AG10803 (cell line): ENCODE measurements at regions not wholly inside any gene's neighbourhood (a gene's known extent, or its start where the extent isn't known, plus 50 kb on each side); places are given as distances from the start of the nearest gene placed in this dataset.

Source experiments
- DNase-seq: peaks from one replicate; pipeline ENCODE4 v3.0.0; 2010; ENCODE audit warnings: low read depth
- H3K4me3 ChIP-seq: 2 replicates; pipeline ENCODE4 v1.5.1; 2011; ENCODE audit warnings: mild to moderate bottlenecking, low read length, control low read depth
- TF ChIP-seq, protein P1 (sequence below): conservative IDR thresholded peaks from 2 replicates; pipeline ENCODE4 v1.5.1; 2011; ENCODE audit warnings: mild to moderate bottlenecking, low read length, control low read depth, inconsistent platforms

DNA sequence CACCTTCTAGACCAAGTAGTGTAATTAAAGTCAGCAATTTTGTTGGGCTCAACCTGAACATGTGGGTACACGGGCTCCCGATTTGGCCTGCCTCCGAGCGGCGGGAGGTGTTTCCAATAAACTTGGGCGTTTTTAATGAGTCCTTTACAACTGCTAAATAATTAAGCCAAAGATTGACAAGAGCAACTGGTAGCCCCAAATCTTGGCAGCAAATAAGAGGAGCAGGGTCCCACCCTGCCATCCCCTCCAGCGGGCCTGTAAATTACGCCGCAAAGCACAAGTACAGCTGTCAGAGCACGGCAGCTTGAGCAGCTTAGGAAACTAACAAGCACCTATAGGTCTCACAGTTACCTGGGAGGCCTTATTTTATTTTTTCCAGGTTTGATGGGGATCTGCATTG is 217.1 kb downstream of the BMP7 start:
- no peak for DNase-seq
- no peak overlapping the region for H3K4me3 ChIP-seq
- TF ChIP-seq, protein P1, sequence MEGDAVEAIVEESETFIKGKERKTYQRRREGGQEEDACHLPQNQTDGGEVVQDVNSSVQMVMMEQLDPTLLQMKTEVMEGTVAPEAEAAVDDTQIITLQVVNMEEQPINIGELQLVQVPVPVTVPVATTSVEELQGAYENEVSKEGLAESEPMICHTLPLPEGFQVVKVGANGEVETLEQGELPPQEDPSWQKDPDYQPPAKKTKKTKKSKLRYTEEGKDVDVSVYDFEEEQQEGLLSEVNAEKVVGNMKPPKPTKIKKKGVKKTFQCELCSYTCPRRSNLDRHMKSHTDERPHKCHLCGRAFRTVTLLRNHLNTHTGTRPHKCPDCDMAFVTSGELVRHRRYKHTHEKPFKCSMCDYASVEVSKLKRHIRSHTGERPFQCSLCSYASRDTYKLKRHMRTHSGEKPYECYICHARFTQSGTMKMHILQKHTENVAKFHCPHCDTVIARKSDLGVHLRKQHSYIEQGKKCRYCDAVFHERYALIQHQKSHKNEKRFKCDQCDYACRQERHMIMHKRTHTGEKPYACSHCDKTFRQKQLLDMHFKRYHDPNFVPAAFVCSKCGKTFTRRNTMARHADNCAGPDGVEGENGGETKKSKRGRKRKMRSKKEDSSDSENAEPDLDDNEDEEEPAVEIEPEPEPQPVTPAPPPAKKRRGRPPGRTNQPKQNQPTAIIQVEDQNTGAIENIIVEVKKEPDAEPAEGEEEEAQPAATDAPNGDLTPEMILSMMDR = no peak

DNA sequence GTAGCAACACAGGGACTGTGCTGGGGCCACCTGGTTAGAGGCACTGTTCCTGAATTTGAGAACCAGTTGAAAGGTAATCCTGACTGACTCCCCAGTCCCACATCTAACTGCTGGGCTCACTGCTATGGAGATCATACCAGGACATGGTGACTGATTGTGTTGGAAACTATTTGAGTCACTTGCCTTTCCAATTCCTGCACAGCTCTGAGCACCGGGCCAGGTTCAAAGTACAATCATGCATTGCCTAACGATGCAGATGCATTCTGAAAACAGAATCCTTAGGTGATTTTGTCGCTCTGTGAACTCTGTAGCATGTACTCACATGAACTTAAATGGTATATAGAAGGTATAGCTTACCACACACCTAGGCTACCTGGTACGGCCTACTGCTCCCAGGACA is 215.3 kb downstream of the BMP7 start:
- H3K4me3 ChIP-seq = no peak overlapping the region
- TF ChIP-seq, protein P1 = no peak
- no peak for DNase-seq

DNA sequence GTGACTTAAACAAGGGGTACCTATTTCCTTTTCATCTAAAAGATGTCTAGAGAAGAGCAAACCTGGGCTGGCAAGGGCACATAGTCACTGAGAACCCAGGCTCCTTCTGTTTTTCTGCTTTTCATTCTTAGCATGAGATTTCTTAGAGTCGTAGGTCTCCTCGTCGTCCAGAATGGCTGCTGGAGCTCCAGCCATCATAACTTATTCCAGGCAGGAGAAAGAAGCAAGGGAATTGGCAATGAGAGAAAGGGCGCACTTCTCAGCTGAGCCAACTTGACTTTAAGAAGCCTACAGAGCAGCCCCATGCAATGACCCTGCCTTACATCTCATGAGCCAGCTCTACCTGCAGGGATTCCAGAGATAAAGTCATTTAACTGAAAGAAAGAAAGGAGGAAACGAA is 213.4 kb downstream of the BMP7 start:
- TF ChIP-seq, protein P1 = no peak
- no peak for DNase-seq
- no peak overlapping the region for H3K4me3 ChIP-seq

DNA sequence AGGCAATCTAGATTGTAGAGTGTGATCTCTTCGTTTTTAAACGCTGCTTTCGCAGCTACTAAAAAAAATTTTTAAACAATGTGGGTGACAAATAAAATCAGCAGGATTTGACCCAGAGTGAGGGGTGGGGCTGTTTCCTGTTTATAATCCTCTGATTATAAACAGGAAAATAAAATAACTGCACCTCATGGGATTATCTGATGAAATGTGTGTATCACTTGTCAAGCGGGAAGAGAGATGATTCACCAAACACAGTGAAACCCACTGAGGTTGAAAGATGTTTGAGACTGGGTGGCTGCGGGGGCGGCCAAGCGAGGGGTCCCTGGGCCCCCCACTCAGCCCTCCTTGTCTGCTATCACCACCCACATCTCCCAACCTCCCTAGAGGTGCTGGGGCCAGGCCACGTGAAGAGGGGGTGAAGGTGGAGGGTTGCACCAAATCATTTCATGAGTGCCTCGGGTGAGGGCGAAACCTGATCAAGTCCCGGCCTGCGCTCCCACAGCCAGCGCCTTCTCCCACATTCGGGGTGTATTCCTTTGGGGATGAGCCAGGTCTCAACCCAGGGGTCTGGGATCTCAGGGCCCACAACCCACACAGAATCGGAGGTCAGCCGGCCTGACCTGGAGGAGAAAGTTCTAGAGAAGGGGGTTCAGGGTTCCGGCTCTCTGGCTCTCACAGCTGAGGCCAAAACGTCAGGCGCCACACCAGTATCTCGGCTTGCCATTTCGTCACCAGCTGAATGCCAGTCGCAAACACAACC is 212.5 kb downstream of the BMP7 start:
- no peak for DNase-seq
- H3K4me3 ChIP-seq = no peak overlapping the region
- TF ChIP-seq, protein P1 = no peak

DNA sequence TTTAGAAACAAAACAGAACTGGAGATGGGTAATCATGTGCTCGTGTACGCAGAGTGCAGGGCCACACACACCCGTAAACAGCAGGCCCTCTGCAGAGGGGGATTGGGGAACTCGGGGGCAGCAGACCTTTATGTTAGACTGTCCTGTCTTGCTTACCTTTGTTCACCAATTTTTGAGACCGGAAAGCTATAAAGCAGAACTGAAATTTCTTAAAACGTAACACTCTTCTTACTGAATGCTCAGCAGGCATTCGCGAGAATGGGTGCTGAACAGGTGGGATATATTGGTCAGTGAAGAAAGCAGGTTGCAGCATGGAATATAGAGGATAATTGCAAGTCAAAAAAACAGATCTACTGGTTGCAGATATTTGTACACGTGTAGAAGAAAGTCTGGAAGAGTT is 211.1 kb downstream of the BMP7 start:
- DNase-seq = no peak
- TF ChIP-seq, protein P1 = no peak
- H3K4me3 ChIP-seq = no peak overlapping the region

DNA sequence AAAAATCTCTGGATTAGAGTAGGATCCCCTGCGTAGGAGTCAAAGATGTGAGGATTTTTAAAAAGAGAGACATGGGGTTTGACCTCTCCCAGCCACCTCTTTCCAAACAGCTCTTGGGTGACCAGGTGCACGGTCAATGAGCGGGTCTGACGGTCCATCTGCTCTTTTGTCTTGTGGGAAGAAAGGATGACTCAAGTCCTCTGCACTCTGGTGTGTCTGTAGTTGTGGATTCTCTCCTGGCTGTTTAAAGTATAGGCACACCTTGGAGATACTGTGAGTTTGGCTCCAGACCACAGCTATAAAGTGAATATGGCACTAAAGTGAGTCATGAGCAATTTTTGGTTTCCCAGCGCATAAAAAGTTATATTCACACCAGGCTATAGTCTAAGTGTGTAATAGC is 209.8 kb downstream of the BMP7 start:
- H3K4me3 ChIP-seq = no peak overlapping the region
- DNase-seq = no peak
- TF ChIP-seq, protein P1 = no peak

DNA sequence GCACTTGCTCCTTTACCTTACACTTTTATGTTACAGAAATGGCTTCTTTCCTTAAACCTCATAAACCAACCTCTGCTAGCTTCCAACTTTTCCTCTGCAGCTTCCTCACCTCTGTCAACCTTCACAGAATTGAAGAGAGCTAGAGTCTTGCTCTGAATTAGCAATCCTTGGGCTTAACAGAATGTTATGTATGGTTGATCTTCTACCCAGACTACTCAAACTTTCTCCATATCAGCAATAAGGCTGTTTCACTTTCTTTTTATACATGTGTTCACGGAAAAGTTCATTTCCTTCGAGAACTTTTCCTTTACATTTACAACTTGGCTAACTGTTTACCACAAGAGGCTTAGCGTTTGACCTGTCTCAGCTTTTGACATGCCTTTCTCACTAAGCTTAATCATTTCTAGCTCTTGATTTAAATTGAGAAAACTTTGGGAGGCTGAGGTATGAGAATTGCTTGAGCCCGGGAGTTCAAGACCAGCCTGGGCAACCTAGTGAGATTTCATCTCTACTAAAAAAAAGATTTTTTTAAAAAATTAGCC is 207.3 kb downstream of the BMP7 start:
- DNase-seq = no peak
- no peak overlapping the region for H3K4me3 ChIP-seq
- TF ChIP-seq, protein P1 = no peak
